ENCODE measurements at regions not wholly inside any gene's neighbourhood (a gene's known extent, or its start where the extent isn't known, plus 50 kb on each side); places are given as distances from the start of the nearest gene placed in this dataset.

DNA sequence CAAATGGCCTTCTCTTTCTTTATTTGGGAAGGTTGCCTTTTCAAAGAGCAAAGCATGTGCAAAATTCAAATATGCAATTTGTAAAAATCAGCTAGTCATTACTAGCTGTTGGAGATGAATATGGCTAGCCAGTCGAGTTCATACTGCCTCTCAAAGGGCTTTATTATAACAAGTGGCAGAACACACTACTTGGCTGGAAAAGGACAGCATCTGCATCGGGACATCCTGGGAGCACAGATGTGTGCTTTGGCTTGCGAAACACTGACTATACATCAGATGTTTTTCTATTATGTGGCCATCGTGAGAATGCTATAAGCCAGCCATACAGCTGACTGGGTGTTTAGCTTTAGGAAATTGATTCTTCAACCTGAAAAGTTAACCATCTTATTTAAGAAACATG lies 424.2 kb downstream of the KCTD12 start:
- TF ChIP-seq, protein P1, sequence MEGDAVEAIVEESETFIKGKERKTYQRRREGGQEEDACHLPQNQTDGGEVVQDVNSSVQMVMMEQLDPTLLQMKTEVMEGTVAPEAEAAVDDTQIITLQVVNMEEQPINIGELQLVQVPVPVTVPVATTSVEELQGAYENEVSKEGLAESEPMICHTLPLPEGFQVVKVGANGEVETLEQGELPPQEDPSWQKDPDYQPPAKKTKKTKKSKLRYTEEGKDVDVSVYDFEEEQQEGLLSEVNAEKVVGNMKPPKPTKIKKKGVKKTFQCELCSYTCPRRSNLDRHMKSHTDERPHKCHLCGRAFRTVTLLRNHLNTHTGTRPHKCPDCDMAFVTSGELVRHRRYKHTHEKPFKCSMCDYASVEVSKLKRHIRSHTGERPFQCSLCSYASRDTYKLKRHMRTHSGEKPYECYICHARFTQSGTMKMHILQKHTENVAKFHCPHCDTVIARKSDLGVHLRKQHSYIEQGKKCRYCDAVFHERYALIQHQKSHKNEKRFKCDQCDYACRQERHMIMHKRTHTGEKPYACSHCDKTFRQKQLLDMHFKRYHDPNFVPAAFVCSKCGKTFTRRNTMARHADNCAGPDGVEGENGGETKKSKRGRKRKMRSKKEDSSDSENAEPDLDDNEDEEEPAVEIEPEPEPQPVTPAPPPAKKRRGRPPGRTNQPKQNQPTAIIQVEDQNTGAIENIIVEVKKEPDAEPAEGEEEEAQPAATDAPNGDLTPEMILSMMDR (IDR thresholded peaks at IDR 0.05; ENCODE audit: insufficient read depth, low read length, missing control alignments): no peak
- no peak overlapping the region for H3K4me3 ChIP-seq (ENCODE audit: low read depth, low read length)
- no peak for DNase-seq (ENCODE audit: low read depth, low spot score)
- ChIA-PET POLR2A (no interaction called here), CTCF (interaction anchor here (1.0 to 1.2 kb wide), 3 partner anchors 10 to 592 kb away, joined by 3 to 4 read pairs (median 3); no protein-coding TSS in a partner anchor)

DNA sequence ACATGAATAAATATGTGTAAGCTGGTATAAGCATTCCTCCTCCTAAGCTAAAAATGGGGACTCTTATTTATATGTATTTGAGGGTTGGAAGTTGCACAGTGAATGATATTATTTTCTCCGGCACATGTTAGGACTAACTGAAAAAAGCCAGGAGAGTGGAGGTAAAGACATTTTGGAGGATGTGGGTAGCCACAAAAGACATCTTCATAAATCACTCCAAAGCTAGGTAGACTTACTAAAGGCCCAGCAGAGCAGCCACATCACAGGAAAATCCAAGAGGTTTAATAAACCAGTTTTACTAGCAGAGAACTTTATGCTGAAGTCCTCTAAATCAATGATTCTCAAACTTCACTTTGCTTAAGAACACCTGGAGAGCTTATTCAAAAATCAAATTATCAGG lies 424.7 kb downstream of the KCTD12 start:
- DNase-seq (ENCODE audit: low read depth, low spot score): no peak
- TF ChIP-seq, protein P1 (IDR thresholded peaks at IDR 0.05; ENCODE audit: insufficient read depth, low read length, missing control alignments): no peak
- CTCF ChIA-PET: interaction anchor here (1.0 to 1.2 kb wide), 3 partner anchors 10 to 591 kb away, joined by 3 to 4 read pairs (median 3); no protein-coding TSS in a partner anchor
- POLR2A ChIA-PET: no interaction called here
- no peak overlapping the region for H3K4me3 ChIP-seq (ENCODE audit: low read depth, low read length)

- CTCF ChIA-PET: interaction anchor here (1.1 to 1.4 kb wide), 2 partner anchors 14 to 585 kb away, joined by 3 to 4 read pairs; no protein-coding TSS in a partner anchor
- TF ChIP-seq, protein P1 (IDR thresholded peaks at IDR 0.05; ENCODE audit: insufficient read depth, low read length, missing control alignments): no peak
- POLR2A ChIA-PET: no interaction called here
- no peak overlapping the region for H3K4me3 ChIP-seq (ENCODE audit: low read depth, low read length)
- DNase-seq (ENCODE audit: low read depth, low spot score): no peak
These were observed 426.3 kb downstream of the KCTD12 start for GRCh38 chr13:76459863-76460262.

GRCh38 chr13:76455960-76456359 lies 430.2 kb downstream of the KCTD12 start:
- POLR2A ChIA-PET: no interaction called here

GRCh38 chr13:76454991-76455390 lies 431.2 kb downstream of the KCTD12 start:
- TF ChIP-seq, protein P1 (IDR thresholded peaks at IDR 0.05; ENCODE audit: insufficient read depth, low read length, missing control alignments): no peak
- CTCF ChIA-PET: no interaction called here

More at GRCh38 chr13:76455960-76456359, 430.2 kb downstream of the KCTD12 start:
- DNase-seq (ENCODE audit: low read depth, low spot score): no peak
- no peak overlapping the region for H3K4me3 ChIP-seq (ENCODE audit: low read depth, low read length)
- CTCF ChIA-PET: no interaction called here
- TF ChIP-seq, protein P1 (IDR thresholded peaks at IDR 0.05; ENCODE audit: insufficient read depth, low read length, missing control alignments): no peak

GRCh38 chr13:76449716-76450115 lies 436.5 kb downstream of the KCTD12 start:
- ChIA-PET CTCF (no interaction called here), POLR2A (no interaction called here)
- no peak for DNase-seq (ENCODE audit: low read depth, low spot score)
- no peak overlapping the region for H3K4me3 ChIP-seq (ENCODE audit: low read depth, low read length)
- TF ChIP-seq, protein P1 (IDR thresholded peaks at IDR 0.05; ENCODE audit: insufficient read depth, low read length, missing control alignments): no peak

More at GRCh38 chr13:76454991-76455390, 431.2 kb downstream of the KCTD12 start:
- DNase-seq (ENCODE audit: low read depth, low spot score): no peak
- POLR2A ChIA-PET: no interaction called here
- H3K4me3 ChIP-seq (ENCODE audit: low read depth, low read length): no peak overlapping the region

All from AG04449 (cell line).